Activated CD8-positive, alpha-beta T cell treated with anti-CD3 and anti-CD28 coated beads for 36 hours (primary cell): ENCODE measurements at regions not wholly inside any gene's neighbourhood (a gene's known extent, or its start where the extent isn't known, plus 50 kb on each side); places are given as distances from the start of the nearest gene placed in this dataset.

Experiments used
- ATAC-seq: fragments of 200-7000 bp; cut with Tn5 transposase; one replicate; pipeline ENCODE4 v1.10.0; 2021; ENCODE audit warnings: mild to moderate bottlenecking, moderate library complexity
- CTCF ChIA-PET: fragments of 350-600 bp; sonication (Branson Sonifier 250); formaldehyde crosslinking; loops from one replicate; lab custom pipeline; 2021; ENCODE audit warnings: antibody characterized with exemption; lab: Charles Lee
- POLR2A ChIA-PET: fragments of 350-600 bp; sonication (Branson Sonifier 250); formaldehyde crosslinking; loops from one replicate; lab custom pipeline; 2021; ENCODE audit warnings: antibody characterized with exemption; lab: Charles Lee
- DNase-seq: peaks from one replicate; pipeline ENCODE4 v3.0.0-alpha.2; 2020
- H3K27ac Mint-ChIP-seq: one replicate; pipeline ENCODE4 v1.8.0; 2021; ENCODE audit warnings: mild to moderate bottlenecking, mixed read lengths
- H3K27me3 Mint-ChIP-seq: one replicate; pipeline ENCODE4 v1.8.0; 2021; ENCODE audit warnings: mixed read lengths
- H3K36me3 Mint-ChIP-seq: one replicate; pipeline ENCODE4 v1.8.0; 2021; ENCODE audit warnings: low read depth, mixed read lengths
- H3K4me1 Mint-ChIP-seq: one replicate; pipeline ENCODE4 v1.8.0; 2021; ENCODE audit warnings: low read depth, mixed read lengths
- H3K4me3 Mint-ChIP-seq: one replicate; pipeline ENCODE4 v1.8.0; 2021; ENCODE audit warnings: mild to moderate bottlenecking, moderate library complexity, mixed read lengths
- H3K9me3 Mint-ChIP-seq: one replicate; pipeline ENCODE4 v1.8.0; 2021; ENCODE audit warnings: mixed read lengths
- CTCF ChIP-seq: fragments of 200-600 bp; IDR thresholded peaks from one replicate; pipeline ENCODE4 v1.8.0; 2022; ENCODE audit warnings: antibody characterized with exemption, mild to moderate bottlenecking
- intact Hi-C: fragments of 100-400 bp; cut with micrococcal nuclease; formaldehyde crosslinking; loops from one replicate; pipeline ENCODE4 v1.10.0; 2022

GRCh38 chr11:92533657-92534335 is 309.2 kb downstream of the FAT3 start:
- CTCF ChIA-PET = no interaction called here

GRCh38 chr11:92536883-92537282 is 312.3 kb downstream of the FAT3 start:
- Mint-ChIP-seq H3K4me1 (no peaks in the 10 kb centered on the region), H3K27ac (no peak overlapping the region), H3K9me3 (no peaks in the 10 kb centered on the region), H3K4me3 (no peak overlapping the region), H3K36me3 (no peaks in the 10 kb centered on the region), H3K27me3 (no peaks in the 10 kb centered on the region)
- no peak for TF ChIP-seq CTCF
- ChIA-PET CTCF (no interaction called here), POLR2A (no interaction called here)
- DNase-seq (no peak), ATAC-seq (no peak)
- intact Hi-C loops = no loop called here

More at GRCh38 chr11:92533657-92534335, 309.2 kb downstream of the FAT3 start:
- Mint-ChIP-seq H3K4me1 (no peaks in the 10 kb centered on the region), H3K4me3 (no peak overlapping the region), H3K36me3 (no peaks in the 10 kb centered on the region), H3K27me3 (no peaks in the 10 kb centered on the region), H3K9me3 (no peaks in the 10 kb centered on the region), H3K27ac (no peak overlapping the region)
- DNase-seq (no peak), ATAC-seq (no peak)
- POLR2A ChIA-PET = no interaction called here
- intact Hi-C loops = no loop called here
- TF ChIP-seq CTCF = no peak

- H3K27ac Mint-ChIP-seq = no peak overlapping the region
- DNase-seq = no peak
- intact Hi-C loops = no loop called here
- TF ChIP-seq CTCF = no peak
- no peak overlapping the region for H3K4me3 Mint-ChIP-seq
- no peaks in the 10 kb centered on the region for H3K27me3 Mint-ChIP-seq
- H3K36me3 Mint-ChIP-seq = no peaks in the 10 kb centered on the region
- no peaks in the 10 kb centered on the region for H3K4me1 Mint-ChIP-seq
- no peak for ATAC-seq
- POLR2A ChIA-PET = interaction anchor here (0.6 kb wide), 1 partner anchor 114 kb away, joined by 4 read pairs; no protein-coding TSS in a partner anchor
- no peaks in the 10 kb centered on the region for H3K9me3 Mint-ChIP-seq
- CTCF ChIA-PET = no interaction called here
Observed at GRCh38 chr11:92540096-92540495, 315.5 kb downstream of the FAT3 start.

- DNase-seq = no peak
- no peaks in the 10 kb centered on the region for H3K27me3 Mint-ChIP-seq
- no peak overlapping the region for H3K4me3 Mint-ChIP-seq
- H3K9me3 Mint-ChIP-seq = no peaks in the 10 kb centered on the region
- CTCF ChIA-PET = no interaction called here
- no peak for TF ChIP-seq CTCF
- H3K27ac Mint-ChIP-seq = no peak overlapping the region
- H3K36me3 Mint-ChIP-seq = no peaks in the 10 kb centered on the region
- no peak for ATAC-seq
- H3K4me1 Mint-ChIP-seq = no peaks in the 10 kb centered on the region
- intact Hi-C loops = no loop called here
- POLR2A ChIA-PET = no interaction called here
Observed at GRCh38 chr11:92545906-92546471, 321.4 kb downstream of the FAT3 start.

GRCh38 chr11:92546603-92547002 is 322.0 kb downstream of the FAT3 start:
- TF ChIP-seq CTCF = no peak
- H3K27ac Mint-ChIP-seq = no peak overlapping the region
- no peaks in the 10 kb centered on the region for H3K36me3 Mint-ChIP-seq
- no peak for ATAC-seq
- H3K4me3 Mint-ChIP-seq = no peak overlapping the region
- intact Hi-C loops = no loop called here
- ChIA-PET CTCF (no interaction called here), POLR2A (no interaction called here)
- no peak for DNase-seq
- no peaks in the 10 kb centered on the region for H3K9me3 Mint-ChIP-seq
- no peaks in the 10 kb centered on the region for H3K27me3 Mint-ChIP-seq
- H3K4me1 Mint-ChIP-seq = no peaks in the 10 kb centered on the region
